Inflammatory macrophage treated with lipopolysaccharide for 1 hour (primary cell): ENCODE measurements at regions not wholly inside any gene's neighbourhood (a gene's known extent, or its start where the extent isn't known, plus 50 kb on each side); places are given as distances from the start of the nearest gene placed in this dataset.

Source experiments
- DNase-seq, 2 donors: peaks; one replicate each; pipeline ENCODE4 v3.0.0-alpha.2; 2020 to 2022

DNA sequence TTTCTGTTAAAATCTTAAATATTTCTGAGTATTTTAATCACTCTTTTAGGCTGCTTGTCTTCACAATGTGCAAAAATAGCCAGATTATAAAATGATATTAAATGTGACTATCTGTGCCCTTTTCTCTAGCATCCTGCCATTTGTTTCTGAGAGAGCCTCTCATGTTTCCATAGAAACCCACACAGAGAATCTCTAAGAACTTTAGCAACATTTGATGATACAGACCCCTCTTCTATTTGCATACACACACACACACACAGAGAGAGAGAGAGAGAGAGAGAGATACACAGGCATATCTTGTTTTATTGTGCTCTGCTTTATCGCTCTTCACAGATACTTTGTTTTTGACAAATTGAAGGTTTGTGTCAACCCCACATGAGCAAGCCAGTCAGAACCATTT lies 134.5 kb upstream of the DDX18 start:
- DNase-seq = no peak

DNA sequence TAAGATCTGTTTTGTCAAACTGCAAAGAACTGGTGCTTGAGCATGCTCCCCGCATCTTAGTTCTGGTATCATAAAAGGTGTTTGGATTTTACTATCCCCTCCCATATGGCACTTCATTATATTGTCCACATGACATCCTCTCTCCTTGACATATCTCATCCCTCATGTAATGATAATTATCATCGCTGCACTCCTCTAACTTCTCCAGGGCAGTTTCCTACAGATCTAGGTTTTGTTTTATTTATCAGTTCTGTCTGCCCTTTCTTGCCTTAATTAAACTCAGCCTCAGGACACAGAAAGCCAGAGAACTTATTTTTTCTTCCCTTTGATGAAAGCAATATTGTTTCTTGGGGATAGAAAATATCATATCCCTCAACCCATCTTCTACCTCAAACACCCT lies 129.6 kb upstream of the DDX18 start:
- DNase-seq = no peak

DNA sequence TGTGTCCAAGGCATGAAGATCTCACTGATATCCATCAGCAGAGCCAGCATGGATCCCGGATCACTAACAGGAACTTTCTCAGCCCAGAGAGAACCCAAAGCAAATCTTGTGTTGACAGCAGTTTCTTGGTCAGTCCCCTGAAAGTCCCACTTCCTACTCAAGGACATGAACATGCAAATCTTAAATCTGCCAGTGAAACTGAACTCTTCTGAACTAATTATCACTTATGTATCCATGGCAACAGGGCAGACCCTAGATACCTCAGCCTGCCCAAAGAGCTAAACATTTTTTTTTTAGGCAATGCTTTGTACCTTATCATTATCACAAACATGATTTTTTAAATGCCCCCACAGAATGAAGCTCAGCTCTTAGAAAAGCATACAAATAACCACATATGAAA lies 127.8 kb upstream of the DDX18 start:
- no peak for DNase-seq

DNA sequence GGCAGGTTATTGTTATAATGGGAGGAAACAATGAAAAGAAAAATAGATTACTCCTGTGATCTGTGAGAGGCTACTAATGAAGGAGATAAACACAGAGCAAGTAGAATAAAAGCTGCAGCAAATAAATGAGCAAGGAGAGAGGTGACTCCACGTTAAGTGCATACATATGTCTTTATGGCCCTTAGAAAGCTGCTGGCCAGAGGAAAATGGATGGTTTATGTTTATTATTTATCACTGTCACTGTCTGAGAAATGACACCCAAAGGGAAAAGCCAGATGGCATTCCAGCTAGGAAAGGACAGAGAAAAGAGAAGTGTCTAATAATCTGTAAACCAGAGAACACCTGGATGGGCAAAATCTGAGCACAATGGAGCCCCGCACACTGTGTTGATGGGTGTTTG lies 122.9 kb upstream of the DDX18 start:
- DNase-seq = no peak

DNA sequence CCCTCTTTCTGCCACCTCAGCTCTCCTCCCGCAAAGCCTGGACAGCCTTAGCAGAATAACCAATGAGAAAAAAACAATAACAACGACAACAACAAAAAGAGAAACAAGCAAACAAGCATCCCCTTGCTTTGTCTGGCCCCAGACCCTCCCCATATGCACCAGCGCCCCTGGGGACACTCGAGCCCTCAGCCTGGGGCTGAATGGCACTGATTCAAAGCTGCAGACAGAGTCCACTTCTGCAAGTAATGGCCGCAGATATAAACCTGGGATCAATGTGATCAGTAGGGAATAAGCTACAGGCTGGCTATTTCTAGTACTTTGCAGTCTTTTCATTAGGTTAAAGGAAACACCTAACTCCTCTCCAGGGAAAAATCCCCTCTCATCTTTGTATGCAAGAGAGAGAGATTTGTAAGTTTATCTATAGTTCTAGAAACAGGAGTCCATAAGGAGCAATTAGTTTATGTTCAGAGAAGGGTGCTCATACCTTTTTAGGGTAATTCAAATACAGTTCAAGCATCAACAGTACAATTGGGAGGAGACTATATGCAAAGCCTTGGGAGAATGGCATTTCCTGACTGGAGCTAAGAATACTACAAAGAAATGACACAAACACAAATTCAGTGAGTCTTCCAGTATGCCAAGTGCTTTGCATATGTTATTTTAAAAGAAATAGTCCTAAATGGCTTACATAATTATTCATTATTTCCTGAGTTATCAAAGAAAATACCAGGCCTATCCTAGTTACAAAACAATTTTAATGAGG lies 122.3 kb upstream of the DDX18 start:
- no peak for DNase-seq

DNA sequence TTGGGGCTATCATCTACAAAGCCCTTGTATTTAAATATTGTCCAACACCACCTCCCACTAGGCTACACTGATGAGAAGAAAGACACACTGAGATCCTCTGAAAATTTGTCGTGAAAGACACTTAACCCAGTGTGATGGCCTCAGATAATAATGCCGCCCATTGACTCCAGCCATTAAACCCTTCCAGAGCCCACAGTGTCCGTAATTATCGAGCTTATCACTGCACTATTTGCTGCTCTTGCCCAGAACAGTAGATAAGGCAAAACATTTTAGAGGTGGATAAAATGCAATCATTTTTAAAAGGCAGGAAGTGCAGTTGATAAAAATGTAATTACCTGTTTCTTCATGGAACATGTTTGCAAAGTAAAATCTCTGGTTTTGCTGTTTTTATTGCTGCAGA lies 121.3 kb upstream of the DDX18 start:
- DNase-seq = no peak

DNA sequence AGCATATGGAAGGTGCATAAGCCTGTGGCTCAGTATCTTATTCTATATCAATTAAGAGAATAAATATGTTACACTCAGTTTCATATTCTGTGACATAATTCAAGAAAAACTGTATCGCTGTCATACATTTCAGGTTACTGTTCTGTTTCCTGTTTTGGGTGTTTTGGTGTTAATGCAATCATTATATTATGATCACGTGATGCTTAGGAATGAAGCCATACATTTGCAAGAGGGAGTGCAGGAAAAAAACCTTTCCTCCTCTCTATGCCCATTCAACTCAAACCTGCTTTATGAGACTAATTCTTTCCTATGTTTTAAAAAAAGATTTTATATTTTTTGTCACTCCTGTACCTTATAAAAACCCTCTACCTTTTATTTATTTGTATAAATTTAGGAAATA lies 120.8 kb upstream of the DDX18 start:
- DNase-seq = no peak

DNA sequence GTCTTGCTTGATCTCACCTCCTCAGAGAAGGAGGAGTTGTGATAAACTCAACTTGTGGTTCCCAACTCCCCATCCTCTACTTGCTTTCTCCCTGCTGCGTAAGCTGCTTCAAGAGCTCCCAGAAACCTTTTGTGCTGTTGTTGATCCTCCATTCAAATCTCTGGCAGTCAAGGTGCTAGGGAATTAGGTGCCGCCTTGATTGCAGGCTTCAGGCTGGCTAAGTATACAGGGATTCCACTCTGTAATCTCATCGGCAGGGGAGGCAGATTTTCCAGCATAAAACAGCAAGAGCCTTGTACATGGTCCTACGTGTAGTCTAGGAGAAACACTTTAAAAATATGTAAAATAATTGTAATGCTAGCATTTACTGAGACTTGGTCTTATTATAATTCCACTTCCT lies 116.2 kb upstream of the DDX18 start:
- no peak for DNase-seq

DNA sequence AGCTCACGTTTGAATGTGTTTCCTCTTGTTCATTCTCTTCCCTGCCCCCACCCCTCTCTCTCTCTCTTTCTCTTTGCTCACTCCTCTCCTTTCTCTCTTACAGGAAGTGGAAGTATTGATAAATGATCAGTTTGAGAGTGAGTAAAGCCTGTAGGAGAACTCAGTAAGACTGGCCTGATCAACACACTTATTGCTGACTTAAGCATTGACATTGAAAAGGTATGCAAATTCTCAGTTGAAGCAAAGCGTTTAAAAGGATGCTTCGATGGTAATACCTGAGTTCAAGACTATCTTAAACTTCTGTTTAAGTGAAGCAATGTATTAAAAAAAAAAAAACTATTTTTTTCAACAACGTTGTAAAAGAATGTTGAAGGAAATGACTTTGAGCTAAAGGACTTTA lies 115.7 kb upstream of the DDX18 start:
- no peak for DNase-seq

DNA sequence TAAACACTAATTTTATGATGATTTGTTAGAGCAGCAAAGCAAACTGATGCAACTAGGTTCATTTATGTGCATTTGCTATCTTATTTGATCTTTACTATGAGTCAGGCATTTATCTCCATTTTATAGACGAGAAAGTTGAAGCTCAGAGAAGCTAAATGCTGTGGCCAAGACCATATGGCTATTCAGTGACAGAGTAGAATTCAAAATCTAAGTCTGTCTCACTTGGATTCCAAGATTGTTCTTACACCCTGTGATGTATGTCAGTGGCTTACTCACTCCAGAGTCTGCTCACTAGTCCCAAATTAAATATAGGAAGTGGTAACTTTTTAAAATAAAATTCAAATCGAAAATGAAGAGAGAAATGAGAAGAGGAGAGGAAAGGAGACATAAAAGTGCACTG lies 114.0 kb upstream of the DDX18 start:
- DNase-seq = no peak

DNA sequence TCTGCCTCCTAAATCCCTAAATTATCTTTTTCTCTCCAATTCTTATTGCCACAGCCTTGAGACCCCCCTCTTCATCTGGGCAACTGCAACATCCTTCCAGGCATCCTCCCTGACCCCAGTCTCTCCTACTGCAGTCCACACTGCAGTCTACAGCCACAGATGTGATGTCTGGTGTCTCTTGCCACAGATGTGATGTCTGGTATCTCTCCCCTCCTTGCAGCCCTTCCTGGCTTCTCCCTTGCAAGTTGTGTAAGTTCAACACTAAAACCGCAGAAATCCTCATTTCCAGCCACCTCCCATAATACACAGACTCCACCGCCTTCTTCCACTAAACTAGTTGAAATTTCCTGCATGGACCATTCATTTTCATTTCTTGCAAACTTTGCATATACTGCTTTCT lies 113.1 kb upstream of the DDX18 start:
- DNase-seq = no peak

DNA sequence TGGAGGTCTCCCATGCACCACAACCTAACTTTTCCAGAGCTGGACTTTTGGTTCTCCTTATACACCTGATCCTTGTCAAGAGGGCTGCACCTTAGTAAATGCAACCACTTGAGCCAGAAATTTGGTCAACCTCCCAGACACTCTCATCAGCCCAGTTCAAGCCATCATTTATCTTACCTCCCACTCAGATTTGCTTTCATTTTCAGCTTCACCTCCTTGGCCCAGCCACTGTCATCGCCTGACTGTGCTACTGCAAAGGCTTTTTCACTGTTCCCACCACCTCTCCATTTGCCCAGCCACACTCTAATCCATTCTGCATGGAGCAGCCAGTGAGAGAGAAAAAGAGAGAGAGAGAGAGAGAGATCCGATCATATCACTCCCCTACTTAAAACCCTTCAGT lies 112.4 kb upstream of the DDX18 start:
- DNase-seq = no peak

DNA sequence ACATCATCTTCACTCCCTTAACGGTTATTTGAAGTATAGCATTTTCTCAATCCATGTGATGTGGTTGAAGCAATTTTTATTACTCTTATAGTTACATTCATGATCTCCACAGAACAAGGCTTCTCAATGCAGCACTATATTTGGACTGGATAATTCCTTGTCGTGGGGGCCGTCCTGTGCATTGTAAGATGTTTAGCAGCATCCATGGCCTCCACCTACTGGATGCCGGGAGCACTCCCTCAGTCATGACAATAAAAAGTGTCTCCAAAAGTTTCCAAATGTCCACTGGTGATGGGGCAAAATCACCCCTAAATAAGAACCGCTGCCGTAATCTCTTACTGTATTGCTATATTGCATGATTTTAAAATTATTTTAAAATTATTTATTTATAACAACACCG lies 110.6 kb upstream of the DDX18 start:
- DNase-seq = no peak

DNA sequence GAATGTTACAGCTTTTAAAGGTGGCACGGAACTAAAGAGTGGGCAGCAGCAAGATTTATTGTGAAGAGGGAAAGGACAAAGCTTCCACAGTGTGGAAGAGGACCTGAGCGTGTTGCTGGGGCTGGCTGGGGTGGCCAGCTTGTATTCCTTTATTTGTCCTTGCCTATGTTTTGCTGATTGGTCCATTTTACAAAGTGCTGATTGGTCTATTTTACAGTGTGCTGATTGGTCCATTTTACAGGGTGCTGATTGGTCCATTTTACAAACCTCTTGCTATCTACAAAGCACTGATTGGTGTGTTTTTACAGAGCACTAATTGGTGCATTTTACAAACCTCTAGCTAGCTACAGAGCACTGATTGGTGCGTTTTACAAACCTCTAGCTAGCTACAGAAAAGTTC lies 109.7 kb upstream of the DDX18 start:
- no peak for DNase-seq

DNA sequence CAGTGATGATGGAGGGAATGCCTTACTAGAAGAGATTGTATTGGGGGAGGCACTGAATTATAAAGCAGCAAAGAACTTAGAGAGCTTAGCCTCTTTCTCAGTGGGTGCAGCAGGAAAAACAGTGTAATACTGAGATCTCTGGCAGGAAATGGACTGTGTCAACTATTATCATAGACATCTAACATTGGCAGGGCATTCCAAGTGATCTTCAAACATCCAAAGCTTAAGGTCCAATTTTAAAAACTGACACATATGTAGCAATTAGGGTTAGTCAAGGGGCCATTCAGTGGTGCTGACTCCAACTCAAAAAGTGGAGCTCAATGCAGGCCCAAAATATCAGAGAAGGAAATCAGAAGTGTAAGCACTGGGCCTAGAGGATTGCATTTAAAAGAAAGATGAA lies 106.6 kb upstream of the DDX18 start:
- no peak for DNase-seq

DNA sequence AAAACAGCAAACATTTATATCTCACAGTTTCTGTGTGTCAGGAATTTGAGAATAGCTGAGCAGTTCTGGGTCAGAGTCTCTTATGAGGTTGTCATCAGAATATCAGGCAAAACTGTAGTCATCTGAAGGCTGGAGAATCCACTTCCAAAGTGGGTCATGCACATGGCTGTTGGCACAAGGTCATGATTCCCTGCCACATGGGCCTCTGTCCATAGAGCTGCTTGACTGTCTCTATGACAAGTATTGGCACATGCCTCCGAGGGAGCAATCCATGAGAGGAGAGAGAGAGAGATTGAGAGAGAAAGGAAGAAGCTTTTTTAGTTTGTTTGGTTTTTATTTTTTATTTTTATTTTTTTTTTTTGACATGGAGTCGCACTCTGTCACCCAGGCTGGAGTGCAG lies 101.8 kb upstream of the DDX18 start:
- no peak for DNase-seq

DNA sequence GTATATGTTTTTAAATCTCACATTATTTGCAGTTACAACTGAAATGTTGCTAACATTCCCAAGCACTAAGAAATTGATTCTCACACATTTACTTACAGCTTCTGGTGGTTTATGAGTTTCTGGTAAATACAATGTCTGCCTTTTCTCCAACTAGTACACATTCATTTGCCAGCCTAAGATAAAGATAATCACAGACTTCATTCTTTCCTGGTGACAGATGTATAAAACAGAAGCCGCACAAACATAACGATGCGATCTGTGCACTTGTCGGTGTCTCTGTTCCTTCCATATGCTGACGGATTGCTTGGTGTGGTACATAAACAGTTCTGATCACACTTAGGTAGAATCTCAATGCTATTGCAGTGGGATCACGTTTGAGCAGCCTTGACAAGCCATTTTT lies 100.4 kb upstream of the DDX18 start:
- DNase-seq = no peak

DNA sequence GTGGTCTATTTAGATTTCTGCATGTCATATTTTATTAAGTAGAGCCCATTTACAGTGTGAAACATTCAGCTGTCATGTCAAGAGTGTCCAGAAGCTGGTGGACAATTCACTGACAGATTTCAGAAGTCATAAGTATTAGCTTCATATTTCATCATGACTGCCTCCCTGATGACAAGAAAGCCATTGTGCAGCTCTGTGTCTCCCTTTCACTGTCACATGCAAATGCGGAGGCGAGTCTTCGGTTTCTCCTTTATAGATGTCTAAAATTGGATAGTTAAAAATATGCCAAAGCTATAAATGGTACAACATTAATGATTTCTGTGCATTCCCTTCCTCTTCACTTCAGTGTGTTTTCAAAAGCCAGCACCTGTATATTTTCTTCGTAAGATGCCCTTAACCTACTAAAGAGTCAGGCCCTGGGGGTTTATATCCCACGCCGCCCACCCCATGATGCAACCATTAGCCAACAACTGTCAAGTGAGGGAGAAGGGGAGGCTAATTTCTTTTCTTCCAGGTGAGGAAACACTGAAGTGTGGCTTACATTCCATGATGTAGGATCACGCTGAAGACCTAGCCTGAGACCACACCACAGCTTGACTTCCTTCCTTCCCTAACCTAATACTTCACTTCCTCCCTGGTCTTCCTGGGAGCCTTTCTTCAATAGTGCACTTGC lies 99.6 kb upstream of the DDX18 start:
- DNase-seq = no peak

DNA sequence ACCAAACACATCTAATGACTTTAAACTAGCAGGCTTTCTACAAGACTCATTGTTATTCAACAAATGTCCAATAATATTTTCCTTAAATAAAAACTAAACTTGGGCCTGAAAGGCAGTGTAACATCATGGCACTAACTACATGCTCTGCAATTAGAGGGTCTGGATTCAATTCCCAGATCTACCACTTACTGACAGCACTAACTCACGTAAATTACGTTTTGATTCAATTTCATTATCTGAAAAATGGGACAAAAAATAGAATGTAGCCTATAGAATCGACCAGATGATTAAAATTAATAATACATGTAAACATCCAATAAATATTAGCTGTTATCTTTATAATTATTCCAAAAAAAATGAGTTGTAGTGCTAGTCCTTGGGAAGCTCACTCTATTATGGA lies 98.0 kb upstream of the DDX18 start:
- DNase-seq = no peak

DNA sequence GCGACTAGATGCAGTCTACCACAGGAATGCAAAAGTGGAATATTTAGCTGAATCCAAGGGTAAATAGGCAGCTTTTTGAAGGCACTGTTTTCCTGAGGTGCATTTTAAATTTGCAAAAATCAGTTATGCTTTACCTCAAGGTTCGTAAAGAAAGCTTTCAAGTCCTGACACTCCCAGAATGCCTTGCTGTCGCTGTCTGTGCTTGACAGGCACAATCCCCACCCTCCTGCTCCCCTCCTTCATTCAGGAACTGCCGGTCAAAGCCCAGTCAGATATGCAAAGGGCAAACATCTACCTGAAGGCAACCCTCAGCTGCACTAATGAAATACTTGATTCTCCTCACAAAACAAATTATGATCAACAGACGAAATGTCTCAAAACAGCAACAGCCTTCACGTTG lies 97.4 kb upstream of the DDX18 start:
- no peak for DNase-seq

DNA sequence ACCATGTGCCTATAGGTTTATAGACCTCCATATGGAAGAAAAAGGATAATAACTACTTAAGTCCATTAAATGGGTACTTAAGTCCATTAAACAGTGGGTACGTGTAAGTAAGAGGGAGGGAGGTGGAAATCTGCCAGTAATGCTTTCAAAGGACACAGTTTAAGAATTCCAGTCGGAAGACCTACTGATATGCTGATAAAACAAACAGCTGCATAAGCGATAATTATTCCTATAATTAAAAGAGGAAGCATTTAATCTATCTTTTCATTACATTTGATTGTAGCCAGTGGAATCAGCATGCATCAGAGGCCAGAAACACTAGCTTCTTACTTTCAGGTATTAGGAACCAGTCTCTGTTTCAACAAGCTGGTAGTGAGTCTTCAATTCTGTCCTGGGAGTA lies 96.4 kb upstream of the DDX18 start:
- DNase-seq = no peak

DNA sequence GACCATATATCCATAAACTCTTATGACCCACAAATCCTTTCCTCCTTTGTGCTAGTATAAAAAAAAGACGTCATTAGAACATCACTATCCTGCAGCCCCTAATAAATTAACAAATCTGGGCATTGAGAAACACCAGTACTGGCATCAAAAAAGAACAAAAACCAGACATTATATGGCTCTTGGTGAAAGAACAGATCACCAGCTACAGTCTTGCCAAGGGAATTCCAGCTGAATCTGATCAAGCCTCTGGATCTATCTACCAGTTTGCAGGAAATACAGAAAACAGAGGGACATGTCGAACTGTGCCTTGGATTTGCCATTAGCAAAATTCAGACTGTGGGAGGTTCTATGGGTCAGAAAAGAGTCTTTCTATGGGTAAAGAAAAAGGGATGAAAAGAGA lies 93.7 kb upstream of the DDX18 start:
- no peak for DNase-seq

DNA sequence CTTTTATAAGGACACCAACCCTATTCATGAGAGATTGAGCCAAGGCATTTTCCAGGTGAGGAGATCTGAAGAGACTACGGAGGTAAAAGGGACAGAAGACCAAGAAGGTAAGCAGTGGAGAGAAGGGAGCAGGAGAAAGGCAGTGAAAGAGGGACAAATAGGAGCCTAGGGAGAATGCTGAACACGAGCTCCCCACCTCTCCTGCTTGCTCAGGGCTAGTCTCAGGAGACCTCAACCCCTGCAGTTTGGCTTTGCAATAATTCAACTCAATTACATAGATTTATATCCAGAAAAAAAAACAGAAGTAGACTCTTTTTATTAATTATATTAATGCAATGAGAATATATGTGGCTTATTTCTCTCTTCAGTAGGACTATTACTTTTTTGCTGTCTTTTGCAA lies 91.0 kb upstream of the DDX18 start:
- DNase-seq = no peak

DNA sequence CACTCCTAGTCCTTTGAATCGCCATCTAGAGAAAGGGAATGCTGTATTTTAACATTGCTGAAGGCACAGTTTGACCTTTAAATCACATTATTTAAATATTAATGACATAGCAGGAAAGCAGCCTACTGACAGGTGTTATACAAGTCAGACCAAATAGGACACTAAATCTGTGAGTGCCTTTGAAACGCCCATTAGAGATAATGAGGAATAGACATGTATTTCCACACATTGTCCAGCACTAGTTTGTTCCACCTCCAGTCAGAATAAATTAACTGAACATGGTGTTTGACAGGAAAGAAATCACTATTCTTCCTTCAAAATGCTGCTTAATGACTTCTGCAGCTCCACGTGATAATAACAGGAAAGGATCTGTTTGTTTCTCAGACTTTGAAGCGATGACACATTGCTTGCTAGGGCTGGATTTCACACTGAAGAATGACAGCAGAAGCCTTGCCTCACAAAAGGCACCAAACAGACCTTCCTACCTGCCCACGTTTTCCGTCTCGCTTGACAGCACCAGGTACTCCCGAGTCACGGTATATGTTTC lies 90.5 kb upstream of the DDX18 start:
- no peak for DNase-seq

DNA sequence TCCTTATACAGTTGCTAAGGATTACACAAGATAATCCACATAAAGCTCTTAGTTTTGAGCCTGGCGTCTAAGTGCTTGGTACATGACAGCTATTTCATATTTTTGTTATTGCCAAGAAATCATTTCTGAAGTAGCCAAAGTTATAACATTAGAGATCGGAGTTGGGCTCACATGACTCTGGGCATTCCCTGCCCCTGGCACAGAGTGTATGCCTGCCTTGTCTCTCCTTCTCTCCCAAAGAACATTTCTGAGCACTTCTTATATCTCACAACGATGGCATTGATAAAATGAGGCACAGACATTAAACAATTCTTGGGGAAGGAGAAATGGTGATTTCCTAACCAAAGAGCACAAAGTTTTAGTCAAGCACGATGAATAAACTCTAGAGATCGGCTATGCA lies 87.7 kb upstream of the DDX18 start:
- no peak for DNase-seq
